HG02623 (cell line): ENCODE measurements at regions not wholly inside any gene's neighbourhood (a gene's known extent, or its start where the extent isn't known, plus 50 kb on each side); places are given as distances from the start of the nearest gene placed in this dataset.

ENCODE experiments used
- ATAC-seq: cut with Tn5 transposase; IDR thresholded peaks from one replicate; pipeline ENCODE4 v1.9.1; 2021; ENCODE audit warnings: moderate library complexity; ENCODE audit not compliant: unreplicated experiment

DNA sequence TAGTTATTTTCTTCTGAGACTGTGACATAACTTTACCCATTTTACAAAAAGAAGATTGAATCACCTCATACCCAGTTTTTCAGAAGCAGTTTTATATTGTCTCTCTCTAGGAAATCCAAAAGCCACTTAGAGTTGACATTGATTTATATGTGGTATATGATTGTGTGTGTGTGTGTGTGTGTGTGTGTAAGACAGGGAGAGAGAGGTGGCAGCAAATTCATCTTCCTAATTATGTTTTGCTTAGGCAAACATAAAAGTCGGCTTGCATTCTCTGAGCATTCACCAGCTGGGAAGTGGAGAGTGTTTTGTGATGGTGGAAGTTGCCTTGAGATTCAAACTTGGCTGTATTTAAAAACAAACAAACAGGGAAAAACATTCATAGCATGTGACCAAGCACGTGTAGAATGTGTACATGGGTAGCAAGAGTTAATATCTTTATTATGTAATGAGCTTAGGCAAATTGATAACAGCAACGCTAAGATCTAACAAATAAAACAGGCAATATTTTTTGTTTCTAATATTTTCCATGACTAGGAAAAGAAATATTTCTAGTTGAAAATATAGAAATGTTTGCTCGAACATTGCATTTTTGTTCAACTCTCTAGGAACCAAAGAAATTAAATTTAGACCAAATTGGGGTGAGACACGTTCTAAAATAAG is 64.4 kb upstream of the IGF1R start:
- no peak for ATAC-seq

GRCh38 chr15:98586066-98586465 is 62.3 kb upstream of the IGF1R start:
- ATAC-seq: no peak

DNA sequence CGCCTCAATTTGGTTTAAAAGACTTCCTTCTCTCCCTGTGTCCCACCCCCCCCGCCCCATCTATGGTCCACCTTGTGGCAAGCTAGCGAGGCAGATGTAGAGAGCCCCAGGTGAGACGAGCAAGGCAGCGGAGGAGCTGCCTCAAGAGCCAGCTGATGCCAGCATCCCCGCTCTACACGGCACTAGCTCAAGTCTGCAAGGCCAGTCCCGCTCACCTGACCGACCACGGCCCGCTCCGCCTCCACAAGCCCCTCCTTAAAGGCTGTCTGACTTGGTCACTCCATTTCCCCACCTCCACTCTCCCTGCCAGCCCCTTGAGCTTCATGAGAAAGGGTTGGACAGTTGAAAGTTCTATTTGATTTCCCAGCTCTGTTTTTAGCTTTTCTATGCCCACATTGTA is 56.2 kb upstream of the IGF1R start:
- ATAC-seq: no peak

GRCh38 chr15:98596131-98596530 is 52.2 kb upstream of the IGF1R start:
- ATAC-seq: no peak

DNA sequence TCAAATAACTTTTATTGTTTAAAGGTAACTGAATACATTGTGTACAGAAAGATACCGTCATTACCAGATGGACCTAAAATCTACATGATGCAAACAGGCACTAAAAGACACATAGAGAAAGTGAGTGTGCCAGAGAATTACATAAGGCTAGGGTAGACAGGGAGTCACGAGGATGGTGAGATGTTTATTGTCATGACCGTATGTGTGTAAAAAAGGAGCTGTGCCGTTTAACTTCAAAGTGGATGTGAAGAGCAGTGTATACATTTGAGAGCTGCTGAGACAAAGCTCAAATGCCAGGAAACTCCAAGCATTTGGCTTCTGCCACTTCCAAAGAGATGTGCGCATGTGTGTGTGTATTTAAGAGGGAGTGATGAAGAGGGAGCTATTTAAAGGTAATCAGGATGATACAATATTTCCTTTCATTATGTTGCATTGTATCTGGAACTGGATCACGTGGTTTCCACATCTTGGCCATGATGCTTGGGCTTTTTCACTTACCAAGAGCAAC is 51.4 kb upstream of the IGF1R start:
- ATAC-seq: no peak

DNA sequence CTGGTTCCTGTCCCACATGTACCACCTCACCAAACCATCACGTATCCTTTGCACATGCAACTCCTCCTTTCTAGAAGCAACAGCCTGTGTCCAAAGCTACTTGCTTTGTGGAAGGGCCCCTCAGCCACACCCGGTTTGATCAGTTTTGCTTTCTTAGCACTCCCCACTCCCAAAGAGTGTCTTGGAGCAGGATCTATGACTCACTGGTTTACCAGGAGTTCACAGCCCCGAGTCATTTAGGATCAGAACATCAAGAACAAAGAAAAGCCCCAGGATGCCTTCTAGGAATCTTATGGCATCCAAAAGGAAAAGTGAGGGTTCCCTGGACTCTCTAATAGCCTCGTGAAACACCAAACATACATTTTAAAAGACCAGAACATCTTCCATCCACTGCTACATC is 50.7 kb upstream of the IGF1R start:
- ATAC-seq: no peak
